ENCODE measurements at regions not wholly inside any gene's neighbourhood (a gene's known extent, or its start where the extent isn't known, plus 50 kb on each side); places are given as distances from the start of the nearest gene placed in this dataset.
"Not testable (repeated sequence)": the region's sequence is repeated elsewhere in the genome, so short reads cannot be mapped to it uniquely, and the experiment has no call there.

GRCh38 chr13:97520061-97520460 lies 86.1 kb downstream of the RAP2A start:
- DNase-seq (ENCODE audit: low spot score) = no peak

- no peak for DNase-seq (ENCODE audit: low spot score)
These were observed 86.9 kb downstream of the RAP2A start for GRCh38 chr13:97520866-97521265.

- no peak for DNase-seq (ENCODE audit: low spot score)
These were observed 87.8 kb downstream of the RAP2A start for GRCh38 chr13:97521726-97522125.

- no peak for DNase-seq (ENCODE audit: low spot score)
These were observed 88.3 kb downstream of the RAP2A start for GRCh38 chr13:97522243-97522642.

- no peak for DNase-seq (ENCODE audit: low spot score)
These were observed 92.6 kb downstream of the RAP2A start for GRCh38 chr13:97526556-97526955.

- no peak for DNase-seq (ENCODE audit: low spot score)
These were observed 94.5 kb downstream of the RAP2A start for GRCh38 chr13:97528518-97528917.

- no peak for DNase-seq (ENCODE audit: low spot score)
These were observed 100.6 kb downstream of the RAP2A start for GRCh38 chr13:97534540-97534939.

GRCh38 chr13:97535614-97536013 lies 101.6 kb downstream of the RAP2A start:
- DNase-seq (ENCODE audit: low spot score) = no peak

- DNase-seq (ENCODE audit: low spot score) = no peak
These were observed 103.1 kb downstream of the RAP2A start for GRCh38 chr13:97537110-97537509.

GRCh38 chr13:97538203-97538602 lies 104.2 kb downstream of the RAP2A start:
- DNase-seq (ENCODE audit: low spot score) = no peak

- DNase-seq (ENCODE audit: low spot score) = no peak
These were observed 106.0 kb downstream of the RAP2A start for GRCh38 chr13:97539651-97540610.

GRCh38 chr13:97540696-97541095 lies 106.7 kb downstream of the RAP2A start:
- DNase-seq (ENCODE audit: low spot score) = no peak

GRCh38 chr13:97542102-97542685 lies 108.2 kb downstream of the RAP2A start:
- DNase-seq (ENCODE audit: low spot score) = no peak

- no peak for DNase-seq (ENCODE audit: low spot score)
These were observed 110.2 kb downstream of the RAP2A start for GRCh38 chr13:97544031-97544765.

GRCh38 chr13:97544971-97545499 lies 111.1 kb downstream of the RAP2A start:
- DNase-seq (ENCODE audit: low spot score) = not testable (repeated sequence)

- DNase-seq (ENCODE audit: low spot score) = no peak
These were observed 114.2 kb downstream of the RAP2A start for GRCh38 chr13:97548138-97548537.

GRCh38 chr13:97548711-97549110 lies 114.7 kb downstream of the RAP2A start:
- DNase-seq (ENCODE audit: low spot score) = no peak

- DNase-seq (ENCODE audit: low spot score) = no peak
These were observed 115.2 kb downstream of the RAP2A start for GRCh38 chr13:97549201-97549600.

- no peak for DNase-seq (ENCODE audit: low spot score)
These were observed 120.5 kb downstream of the RAP2A start for GRCh38 chr13:97554496-97554895.

GRCh38 chr13:97555034-97555433 lies 121.1 kb downstream of the RAP2A start:
- DNase-seq (ENCODE audit: low spot score) = no peak

GRCh38 chr13:97559030-97559429 lies 125.1 kb downstream of the RAP2A start:
- no peak for DNase-seq (ENCODE audit: low spot score)

- no peak for DNase-seq (ENCODE audit: low spot score)
These were observed 126.0 kb downstream of the RAP2A start for GRCh38 chr13:97559981-97560380.

GRCh38 chr13:97561182-97561581 lies 127.2 kb downstream of the RAP2A start:
- DNase-seq (ENCODE audit: low spot score) = no peak
